SW 1271 (cell line): ENCODE measurements at regions not wholly inside any gene's neighbourhood (a gene's known extent, or its start where the extent isn't known, plus 50 kb on each side); places are given as distances from the start of the nearest gene placed in this dataset.

ENCODE experiments used
- DNase-seq, 2 experiments: peaks; one replicate each; lab custom pipeline; 2025; lab: John Stamatoyannopoulos, UW

DNA sequence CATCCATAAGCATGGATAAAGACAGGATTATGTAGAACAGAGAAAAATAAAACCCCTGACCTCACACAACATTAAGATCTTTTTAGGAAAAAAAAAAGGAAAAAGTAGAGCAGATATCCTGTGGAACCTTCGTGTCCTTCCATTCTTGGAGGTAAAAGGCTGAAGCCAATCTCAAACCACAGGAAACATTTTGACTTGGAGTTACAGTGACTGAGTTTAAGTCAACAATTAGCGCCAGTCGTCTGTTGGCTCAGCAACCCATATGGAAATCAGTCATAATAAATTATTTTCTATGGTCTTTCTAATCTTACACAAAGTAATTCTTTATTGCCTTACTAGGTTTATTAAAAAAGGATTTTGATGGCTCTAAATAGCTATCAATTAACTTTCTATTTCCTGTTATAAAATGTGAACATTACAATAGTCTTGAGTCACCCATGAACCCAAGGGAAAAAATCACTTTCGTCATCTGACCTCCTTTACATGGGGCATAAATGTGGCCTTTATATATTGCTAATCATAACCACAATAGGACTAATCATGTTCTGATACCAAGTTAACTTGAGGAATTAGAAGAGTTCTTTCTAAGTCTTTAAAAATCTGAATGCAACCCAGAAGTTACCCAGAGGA lies 592.9 kb downstream of the TFAP2B start:
- DNase-seq = no peak

DNA sequence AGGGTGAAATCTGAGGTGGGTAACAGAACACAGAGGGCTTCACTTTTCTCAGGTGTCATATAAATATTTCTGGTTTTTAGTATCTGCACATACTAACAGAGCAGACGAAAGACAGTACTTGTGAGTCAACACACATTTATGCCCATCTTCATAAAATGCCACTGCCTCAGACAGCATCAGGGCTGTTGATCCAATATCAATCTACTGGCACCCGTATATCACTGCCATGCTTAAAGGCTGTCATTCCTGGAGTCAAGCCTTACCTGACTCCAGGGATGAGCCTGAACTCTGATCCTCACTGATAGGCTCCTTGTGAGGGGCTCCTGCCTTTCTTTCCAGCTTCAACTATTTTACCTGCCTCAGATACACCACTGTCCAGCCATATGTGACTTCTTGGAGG lies 595.7 kb downstream of the TFAP2B start:
- no peak for DNase-seq

DNA sequence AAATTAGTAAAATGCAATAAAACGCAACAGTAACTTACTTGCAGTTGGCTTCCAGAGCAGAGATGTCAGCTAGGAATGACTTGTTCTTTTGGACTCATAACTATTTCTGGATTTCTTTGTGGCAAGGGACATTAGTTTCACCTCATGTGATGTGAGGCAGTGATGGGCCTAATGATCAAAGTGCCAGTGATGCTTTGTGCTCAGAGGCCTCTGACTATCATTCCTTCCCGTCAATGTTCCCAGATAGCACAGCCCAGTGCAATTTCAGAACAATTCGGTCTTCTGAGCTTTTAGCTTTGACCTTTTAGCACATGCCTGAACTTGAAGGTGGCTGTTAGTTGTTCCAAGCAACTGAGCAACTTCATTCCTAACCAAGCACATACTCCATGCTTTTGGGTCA lies 596.8 kb downstream of the TFAP2B start:
- DNase-seq = no peak

DNA sequence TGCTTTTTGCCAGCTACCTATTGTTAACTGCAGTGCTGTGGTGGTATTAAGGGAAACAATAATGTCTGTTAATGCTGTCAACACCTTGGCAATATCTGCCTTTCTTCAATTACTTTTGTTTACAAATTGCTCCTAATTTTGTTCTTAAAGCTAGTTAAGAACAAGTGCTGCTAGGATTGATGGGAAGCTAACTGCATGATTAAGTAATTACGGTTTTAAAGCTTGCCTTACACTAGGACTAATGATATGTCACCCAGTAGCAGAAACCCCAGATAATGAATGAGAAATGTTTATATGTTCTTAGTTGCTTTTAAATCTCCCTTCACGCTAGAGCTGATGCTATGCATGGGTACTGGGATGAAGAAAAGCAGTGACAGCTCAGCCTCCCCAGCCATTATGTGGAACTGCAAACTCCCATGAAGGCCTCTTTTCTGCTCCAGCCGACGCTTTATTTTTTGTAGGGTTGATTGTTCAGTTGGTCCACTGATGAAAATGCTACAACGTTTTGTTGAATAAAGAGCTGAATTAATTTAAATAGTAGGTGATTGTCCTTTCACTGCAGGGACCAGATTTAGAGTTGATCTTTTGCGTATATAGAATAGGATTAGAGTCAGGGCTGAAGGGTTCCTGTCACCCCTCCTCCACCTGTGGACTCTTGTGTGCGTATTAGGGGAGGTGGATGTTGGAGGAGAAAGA lies 610.5 kb downstream of the TFAP2B start:
- DNase-seq = no peak

DNA sequence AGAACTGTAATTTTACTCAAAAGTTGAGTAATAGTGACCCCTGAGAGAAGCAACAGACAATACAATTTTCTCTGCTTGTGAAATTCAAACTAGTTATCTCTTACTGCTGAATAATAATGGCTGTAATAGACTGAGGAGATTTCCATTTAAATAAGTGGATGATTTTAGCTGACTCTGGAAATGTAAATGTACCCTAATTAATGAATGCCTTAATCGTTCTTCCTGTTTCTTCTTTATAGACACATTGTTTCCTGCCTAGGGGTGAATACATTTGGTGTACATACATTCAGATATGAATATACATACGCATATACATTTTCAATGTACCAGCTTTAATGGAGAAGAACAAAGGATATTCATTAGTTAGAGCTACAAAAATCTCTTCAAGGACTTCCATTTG lies 611.9 kb downstream of the TFAP2B start:
- DNase-seq = no peak

DNA sequence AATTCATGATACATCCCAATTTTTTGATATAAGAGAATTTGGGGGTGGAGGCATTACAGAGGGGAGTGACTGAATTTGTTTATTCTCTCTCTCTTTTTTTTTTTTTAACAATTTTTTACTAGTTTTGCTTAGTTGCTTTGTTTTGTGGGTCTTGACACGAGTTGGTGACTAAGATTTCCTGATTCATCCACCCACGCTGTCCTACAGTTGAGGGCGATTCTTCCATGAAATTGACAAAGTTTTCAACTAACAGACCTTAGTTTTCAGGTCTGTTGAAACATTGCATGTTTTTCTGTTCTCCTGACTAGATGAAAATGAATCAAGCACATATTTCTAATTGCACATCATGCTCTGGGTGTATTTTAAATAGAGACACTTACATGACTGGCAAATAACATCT lies 613.8 kb downstream of the TFAP2B start:
- no peak for DNase-seq

DNA sequence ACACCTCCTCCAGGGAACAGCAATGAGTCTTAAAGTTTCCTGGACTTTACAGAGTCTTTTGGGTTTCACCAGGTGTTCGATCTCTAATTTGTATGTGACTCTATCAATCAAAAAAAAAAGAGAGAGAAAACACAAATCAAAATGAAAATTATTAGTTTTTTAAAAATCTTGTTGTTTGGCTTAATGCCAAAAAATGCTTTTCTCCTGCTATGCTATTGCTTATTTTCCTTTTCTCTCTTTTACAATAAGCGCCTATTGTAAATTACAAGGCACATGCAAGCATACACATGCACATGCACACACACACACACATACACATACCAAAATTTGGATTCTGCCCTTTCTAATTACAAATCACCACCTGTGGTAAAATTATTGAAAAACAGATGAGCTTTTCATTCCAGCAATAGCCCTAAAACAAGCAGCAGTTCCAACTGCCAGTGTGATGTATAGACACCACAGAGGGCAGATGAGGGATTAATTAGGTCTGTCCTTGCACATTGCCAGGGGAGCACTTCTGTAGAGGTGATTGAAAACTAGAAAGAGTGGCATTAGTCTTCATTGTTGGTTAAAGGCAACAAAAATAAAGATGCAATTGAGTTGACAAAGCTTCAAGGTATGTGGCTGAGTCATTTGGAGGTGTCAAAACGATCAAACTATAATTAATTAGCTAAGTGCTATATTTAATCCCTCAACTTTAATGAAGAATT lies 631.7 kb downstream of the TFAP2B start:
- no peak for DNase-seq

DNA sequence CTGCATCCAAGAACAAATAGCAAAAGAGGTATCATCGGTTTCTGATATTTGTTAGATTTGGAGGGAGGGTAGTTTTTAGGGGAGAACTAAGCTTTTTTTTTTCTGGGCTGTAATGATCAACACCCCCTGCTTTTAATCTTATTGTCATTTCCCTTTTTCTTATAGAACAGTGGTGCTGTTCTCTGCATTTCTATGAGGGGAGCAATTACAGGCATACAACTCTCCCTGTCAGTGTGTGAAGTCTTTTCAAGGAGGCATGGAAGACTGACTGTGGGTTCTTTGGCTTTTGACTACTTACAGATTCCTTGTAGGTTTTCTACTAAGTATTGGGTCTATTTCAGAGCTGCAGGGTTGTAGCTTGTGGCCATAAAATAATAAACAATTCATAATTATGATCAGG lies 632.3 kb downstream of the TFAP2B start:
- no peak for DNase-seq

DNA sequence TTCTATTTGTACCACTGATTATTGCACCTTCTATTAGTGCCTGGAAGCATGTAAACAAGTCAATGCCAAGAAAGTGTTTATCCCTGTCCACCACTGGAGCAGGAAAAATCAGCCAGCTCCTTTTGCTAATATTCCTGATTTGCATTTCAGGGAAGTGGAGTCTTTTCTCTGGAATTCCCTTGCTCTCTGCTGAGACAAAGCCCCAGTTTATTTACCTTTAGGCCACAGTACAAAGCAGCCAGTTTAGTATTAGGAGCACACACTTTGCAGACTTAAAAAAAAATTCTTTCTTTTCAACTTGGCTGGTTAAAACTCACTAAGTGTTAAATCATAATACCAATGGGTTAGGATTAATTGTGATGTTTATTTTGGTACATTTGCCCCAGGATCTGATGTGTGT lies 631.1 kb downstream of the PKHD1 start:
- DNase-seq = no peak

DNA sequence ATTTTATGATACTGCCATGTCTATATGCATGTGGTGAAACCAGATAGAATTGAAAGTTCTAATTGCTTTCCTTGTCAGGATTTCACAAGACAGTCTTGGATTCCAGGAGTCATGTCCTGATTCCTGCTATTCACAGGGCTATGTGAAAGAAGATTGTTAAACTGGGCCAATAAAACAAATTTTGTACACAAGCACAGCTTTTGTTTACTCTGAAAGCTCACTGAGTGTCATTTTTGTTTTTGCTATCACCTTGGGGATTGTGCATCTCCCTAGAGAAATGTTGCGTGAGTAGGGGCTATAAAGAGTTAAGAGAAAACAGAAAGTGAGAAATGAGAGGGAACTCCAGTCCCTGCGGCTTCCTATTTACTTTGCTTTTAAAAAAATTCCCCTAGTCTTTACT lies 627.5 kb downstream of the PKHD1 start:
- no peak for DNase-seq

DNA sequence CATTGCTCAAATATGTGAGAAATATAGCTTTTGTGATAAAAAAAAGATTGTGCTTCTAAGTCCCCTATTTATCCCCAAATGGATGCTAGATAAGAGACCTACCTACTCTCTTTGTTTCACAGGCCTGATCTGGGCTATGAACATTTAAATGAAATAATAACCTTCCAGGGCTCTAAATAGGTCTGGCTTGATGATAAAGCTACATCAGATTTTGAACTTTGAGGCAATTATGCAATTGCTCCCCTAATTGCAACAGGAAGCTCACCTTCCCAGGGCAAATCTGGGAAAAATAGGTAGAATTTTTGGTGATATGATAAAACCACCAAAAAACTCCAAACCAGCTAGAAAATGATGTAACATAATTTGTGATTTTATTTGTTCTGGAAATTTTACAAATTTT lies 624.5 kb downstream of the PKHD1 start:
- no peak for DNase-seq

DNA sequence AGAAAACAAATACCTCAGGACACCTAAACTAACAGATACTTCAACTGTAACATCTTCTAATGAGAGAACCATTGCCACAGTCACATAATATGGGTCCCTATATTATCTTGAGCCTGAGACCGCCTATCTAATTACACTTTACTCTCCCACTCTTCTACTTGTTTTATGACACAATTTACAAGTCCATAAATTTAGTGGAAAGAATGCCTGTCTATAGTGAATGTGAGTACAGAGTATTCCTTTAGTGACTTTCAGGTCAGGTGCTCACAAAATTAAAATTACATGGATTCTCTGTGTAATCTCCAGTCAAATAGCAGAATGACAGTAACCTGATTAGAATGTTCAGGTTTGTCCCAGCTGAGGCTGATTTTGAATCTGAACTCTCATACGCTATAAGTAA lies 624.1 kb downstream of the PKHD1 start:
- DNase-seq = no peak

DNA sequence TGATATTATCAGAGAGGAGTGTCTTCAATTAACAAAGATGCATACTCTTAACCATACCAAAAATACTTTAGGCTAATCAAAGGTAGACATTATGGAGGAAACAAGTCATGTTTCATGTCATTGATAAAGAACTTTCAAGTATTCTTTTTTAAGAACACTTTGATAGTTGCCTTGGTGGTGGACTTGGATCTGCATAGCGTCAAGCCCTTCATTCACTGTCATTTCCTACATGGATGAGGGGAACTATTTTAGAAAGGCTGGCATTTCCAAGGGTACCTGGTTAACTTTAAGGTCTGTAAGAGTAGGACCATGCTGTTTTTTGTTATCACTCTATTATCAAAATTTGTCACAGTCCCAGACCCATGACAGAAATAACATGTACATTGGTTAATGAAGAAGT lies 622.5 kb downstream of the PKHD1 start:
- no peak for DNase-seq

DNA sequence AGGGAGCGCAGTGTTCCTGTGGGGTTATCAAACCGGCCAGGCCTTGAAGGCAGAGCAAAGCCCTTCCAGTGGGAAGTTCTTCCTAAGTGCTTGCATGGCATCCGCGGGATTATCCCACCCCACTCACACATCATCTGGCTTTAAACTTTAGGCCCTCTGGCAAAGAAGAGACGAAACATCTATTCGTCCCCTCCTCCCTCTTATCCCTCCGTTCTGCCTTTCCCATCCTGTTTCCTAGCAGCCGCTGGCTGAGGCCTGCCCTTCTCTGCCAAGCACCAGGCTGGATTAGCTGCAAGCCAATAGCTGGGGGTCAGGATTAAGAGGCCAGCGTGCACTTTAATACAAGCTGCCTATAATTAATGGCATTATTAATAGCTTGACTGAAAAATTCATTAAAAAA lies 621.0 kb downstream of the PKHD1 start:
- no peak for DNase-seq

DNA sequence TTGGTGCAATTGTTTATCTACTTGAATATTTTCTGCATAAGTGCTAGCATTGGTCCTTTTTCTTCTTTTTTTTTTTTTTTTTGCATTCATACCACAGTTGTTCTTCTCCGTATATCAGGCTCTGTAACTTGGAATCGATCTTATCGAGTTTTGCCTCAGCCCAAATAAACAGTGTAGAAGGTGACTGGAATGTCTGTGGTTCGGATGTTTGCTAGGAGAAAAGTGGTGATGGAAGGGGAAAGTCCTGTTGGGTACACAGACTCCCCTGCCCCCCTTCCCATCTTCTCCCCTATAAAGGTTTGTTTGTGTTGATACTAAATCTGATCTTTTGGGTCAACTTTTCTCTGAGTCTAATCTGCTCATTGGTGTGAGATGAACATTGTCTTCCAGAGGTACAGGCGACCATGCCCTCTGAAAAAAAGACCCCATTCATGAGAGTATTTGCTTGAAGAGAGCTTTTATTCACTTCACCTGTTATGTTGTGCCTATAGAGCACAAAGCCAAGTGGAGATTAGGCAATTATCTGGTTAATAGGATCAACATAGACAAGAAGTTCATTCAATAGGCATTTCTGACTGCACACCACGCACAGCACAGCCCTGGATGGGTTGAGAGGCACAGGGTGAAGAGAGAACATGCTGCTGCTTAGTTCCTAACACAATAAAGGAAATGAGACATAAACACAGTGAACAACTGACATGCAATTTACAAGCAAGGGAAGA lies 620.0 kb downstream of the PKHD1 start:
- no peak for DNase-seq

DNA sequence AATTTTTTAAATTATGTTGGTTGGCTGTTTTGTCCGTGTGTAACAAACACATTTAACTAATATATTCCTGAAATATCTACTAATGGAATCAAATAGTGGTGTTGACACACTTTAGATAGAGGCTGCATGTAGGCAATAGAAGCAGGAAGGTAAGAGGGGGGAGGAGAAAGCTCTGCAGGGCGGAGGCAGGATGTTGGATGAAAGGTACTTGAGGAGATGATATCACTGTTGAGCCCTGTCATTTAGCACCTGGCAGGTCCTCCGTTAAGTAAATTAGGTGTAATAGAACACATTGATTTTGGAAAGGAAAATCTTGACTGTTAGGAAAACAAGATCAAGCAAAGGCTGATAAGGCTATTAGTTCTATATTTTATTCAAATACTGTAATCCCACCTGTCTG lies 618.7 kb downstream of the PKHD1 start:
- no peak for DNase-seq

DNA sequence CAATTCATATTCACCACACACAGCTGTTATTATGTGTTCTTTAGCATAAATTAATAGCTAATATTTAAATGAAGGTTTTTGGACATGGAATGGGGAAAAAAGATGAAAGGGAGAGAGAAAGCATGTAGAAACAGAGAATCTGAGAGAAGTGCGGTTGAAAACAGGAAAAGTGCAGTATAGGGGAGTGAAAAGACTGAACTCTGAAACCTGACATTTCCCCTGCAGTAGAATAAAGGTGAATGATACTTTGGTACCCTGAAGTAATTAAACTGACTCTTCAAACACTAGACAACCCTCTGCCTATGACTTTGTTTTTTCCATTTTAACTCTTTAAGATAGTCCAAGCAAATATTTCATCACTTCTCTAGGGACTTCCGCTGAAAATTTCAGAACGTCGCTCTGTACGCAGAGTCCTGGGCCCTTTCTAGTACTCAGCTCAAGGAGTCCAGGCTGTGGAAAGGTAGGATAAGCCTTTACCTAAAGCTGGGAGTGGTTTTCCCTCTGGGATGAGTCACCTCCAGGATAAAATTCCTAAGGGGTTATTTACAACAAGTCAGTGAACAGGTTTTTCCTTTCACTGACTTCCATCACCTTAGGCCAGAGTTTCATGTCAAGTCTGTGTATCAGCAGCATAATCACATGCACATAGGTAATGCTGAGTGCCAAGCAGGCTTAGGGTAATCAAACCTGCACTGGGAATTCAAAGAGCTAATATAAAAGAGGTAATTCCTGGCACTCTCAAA lies 614.5 kb downstream of the PKHD1 start:
- no peak for DNase-seq

DNA sequence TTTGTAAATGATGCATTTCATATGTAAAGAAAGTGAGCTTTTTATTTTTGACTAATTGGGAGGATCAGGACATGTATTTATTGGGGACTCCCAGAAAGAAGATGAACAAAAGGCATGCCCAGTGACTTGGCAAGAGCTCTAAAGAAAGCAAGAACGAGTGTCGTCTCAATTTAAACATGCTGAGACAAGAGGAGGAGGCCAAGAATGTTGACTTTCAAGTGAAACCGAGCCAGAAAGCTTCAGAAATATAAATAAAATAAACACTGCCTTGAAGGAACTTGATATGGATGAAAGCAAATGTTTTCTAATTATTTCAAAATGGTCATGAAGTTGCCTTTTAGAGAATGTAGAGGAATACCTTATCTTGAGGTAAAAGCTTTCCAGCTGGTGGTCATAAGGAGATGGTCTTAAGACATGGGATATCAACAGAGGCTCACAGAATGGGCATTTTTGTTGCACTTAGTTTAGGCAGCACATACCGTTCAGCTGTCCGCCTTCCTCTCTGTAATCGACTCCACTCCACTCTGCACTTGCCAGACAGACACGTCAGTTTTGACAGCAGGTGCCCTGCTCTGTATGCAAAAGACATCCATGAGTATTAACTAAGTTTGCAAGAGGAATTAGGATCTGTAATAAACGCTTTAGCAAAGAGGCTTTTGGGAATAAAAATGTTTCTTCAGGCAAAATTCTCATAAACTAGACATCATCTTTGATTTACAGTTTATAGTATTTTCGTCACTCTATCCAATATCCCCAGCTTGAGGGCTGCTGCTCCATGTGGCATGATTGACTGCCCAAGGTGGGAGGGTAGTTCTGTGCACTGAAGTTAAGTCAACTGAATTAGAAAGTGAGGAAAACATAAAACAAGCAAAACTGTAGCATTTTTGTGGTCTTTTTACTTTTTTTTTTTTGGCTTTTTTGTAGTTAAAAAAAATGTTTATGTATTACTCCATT lies 613.1 kb downstream of the PKHD1 start:
- DNase-seq = no peak

DNA sequence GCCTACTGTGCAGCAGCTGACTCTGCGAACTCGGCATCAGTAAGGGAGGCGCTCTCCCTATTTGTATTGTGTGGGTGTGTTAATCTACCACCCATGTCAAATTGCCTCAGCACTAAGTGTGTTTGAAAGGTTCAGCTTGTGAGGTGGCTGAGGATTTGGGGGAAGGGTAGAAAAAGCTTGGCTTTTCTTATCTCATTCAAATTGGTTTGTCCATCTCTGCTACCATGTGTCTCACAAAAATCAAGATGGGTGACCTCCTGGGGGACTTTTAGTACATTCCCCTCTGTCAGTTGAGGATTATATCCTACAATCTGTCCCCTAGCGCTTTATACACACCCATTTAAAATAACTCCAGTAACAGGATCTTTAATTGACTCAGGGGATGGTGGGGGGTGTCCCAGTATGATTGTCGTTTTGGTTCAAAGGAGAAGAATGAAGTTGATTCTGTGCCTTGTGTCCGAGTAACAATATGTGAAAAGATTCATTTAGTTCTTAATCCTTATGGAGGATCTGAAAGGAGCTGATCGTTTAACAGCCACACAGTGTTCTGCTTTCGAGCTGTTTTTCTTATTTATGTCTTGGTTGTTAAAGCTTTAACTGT lies 609.6 kb downstream of the PKHD1 start:
- no peak for DNase-seq

DNA sequence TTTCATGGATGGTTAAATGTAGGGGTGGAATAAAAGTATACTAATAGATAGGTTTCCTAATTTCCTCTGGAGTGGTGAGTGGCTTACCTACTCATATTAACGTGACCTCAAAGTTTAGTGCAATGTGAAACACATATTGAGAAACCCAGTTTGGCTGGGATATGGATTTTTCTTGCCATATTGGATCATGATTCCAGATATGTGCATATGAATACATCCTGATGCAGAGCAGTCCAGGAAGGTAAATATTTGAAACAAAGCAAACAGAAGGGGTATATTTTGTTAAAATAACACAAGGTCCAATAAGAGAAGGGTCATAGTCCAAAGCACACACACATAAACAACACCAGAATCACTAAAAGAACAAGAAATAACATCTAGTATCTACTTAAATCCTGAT lies 608.1 kb downstream of the PKHD1 start:
- no peak for DNase-seq

DNA sequence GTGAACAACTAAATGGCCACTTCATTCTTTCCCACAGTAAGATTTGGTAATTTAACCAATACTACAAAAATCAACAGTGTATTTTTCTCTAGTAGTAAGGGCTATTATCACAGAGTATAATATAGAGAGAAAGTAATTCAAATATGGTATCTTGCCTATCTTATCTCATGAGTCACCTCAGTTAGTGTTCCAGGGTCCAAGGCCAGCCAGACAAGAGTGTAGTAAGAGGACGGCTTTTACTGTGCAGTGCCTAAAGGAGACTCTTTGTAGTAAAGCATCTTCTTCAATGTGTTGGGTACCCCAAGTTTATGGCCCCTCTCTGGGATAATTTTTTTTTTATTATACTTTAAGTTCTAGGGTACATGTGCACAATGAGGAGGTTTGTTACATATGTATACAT lies 607.4 kb downstream of the PKHD1 start:
- DNase-seq = no peak
